ENCODE measurements at regions not wholly inside any gene's neighbourhood (a gene's known extent, or its start where the extent isn't known, plus 50 kb on each side); places are given as distances from the start of the nearest gene placed in this dataset.

DNA sequence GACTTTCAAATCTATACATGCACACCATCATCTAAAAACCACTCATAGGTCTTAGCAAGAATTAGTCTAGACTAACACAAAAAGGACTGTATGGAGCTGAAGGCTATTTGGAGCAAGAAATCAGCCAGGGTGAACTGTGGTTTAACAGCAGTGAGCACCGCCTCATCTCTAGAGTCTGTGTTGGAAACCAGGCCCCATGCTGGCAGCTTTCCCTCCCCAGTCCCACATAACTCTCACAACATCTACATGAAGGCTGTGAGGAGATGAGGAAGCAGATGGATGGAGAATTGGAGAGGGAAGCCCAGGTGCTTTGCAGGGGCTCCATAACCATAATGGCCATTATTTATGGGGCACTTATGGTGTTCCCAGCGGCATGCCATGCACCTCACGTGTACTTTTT, 133.2 kb upstream of the TOPAZ1 start:
- H3K4me3 ChIP-seq (ENCODE audit: low read length), result no peak overlapping the region
- ATAC-seq, result no peak
- TF ChIP-seq, protein P1, sequence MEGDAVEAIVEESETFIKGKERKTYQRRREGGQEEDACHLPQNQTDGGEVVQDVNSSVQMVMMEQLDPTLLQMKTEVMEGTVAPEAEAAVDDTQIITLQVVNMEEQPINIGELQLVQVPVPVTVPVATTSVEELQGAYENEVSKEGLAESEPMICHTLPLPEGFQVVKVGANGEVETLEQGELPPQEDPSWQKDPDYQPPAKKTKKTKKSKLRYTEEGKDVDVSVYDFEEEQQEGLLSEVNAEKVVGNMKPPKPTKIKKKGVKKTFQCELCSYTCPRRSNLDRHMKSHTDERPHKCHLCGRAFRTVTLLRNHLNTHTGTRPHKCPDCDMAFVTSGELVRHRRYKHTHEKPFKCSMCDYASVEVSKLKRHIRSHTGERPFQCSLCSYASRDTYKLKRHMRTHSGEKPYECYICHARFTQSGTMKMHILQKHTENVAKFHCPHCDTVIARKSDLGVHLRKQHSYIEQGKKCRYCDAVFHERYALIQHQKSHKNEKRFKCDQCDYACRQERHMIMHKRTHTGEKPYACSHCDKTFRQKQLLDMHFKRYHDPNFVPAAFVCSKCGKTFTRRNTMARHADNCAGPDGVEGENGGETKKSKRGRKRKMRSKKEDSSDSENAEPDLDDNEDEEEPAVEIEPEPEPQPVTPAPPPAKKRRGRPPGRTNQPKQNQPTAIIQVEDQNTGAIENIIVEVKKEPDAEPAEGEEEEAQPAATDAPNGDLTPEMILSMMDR (IDR thresholded peaks at IDR 0.05), result no peak
- H3K27me3 Mint-ChIP-seq (ENCODE audit: low read depth in 2 of 2), result peaks cover 4 to 9% of the 10 kb centered on the region in 2 donors
- no peak overlapping the region for H3K4me3 Mint-ChIP-seq
- no peaks in the 10 kb centered on the region for H3K4me1 ChIP-seq (ENCODE audit: control insufficient read depth, insufficient read depth, low read length)
- H3K36me3 Mint-ChIP-seq, result no peaks in the 10 kb centered on the region
- no peak overlapping the region for H3K27ac Mint-ChIP-seq
- intact Hi-C loops (cut with micrococcal nuclease), result no loop called here
- H3K9me3 ChIP-seq (ENCODE audit: control insufficient read depth, insufficient read depth, low read length), result no peaks in the 10 kb centered on the region
- H3K27ac ChIP-seq (ENCODE audit: low read length), result no peak overlapping the region
- H3K27me3 ChIP-seq (ENCODE audit: control insufficient read depth, insufficient read depth, low read length), result no peaks in the 10 kb centered on the region
- H3K9me3 Mint-ChIP-seq, result no peaks in the 10 kb centered on the region
- 93% methylated on average over 2 of the region's 3 CpGs for WGBS (ENCODE audit: insufficient coverage)
- no peaks in the 10 kb centered on the region for H3K4me1 Mint-ChIP-seq
- H3K36me3 ChIP-seq (ENCODE audit: control insufficient read depth, insufficient read depth, low read length), result no peaks in the 10 kb centered on the region
- DNase-seq, result no peak

DNA sequence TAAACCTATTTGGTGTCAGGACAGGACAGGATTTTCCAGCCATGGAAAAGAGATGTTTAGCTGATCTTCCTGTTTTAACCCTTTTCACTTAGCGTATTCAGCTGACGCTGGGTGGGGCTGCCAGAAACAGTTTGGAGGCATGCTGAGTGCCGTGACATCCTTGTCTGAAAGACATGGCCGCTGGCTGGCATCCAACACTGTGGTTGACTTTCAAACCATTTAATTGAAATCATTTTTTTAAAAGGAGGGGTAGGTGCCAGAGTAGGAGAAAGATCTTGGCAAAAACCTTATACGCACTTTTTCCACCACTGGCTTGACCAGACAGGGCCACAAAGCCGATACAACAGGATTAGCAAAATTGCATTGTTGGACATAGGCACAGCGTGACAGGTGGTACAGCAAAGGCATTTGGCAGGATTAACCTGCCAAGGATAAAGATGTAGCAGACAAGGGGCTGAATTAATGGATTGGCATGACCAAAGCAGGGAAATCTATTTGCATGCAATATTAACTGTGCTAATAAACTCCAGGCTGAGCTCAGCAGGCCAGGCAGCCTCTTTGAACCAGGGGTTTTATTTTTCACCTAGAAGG, 131.8 kb upstream of the TOPAZ1 start:
- TF ChIP-seq, protein P1 (IDR thresholded peaks at IDR 0.05), result no peak
- H3K27ac Mint-ChIP-seq, result no peak overlapping the region
- Histone ChIP-seq H3K27ac (ENCODE audit: low read length) (no peak overlapping the region), H3K4me3 (ENCODE audit: low read length) (no peak overlapping the region), H3K36me3 (ENCODE audit: control insufficient read depth, insufficient read depth, low read length) (no peaks in the 10 kb centered on the region), H3K27me3 (ENCODE audit: control insufficient read depth, insufficient read depth, low read length) (no peaks in the 10 kb centered on the region), H3K4me1 (ENCODE audit: control insufficient read depth, insufficient read depth, low read length) (no peaks in the 10 kb centered on the region), H3K9me3 (ENCODE audit: control insufficient read depth, insufficient read depth, low read length) (no peaks in the 10 kb centered on the region)
- no peaks in the 10 kb centered on the region for H3K36me3 Mint-ChIP-seq
- peaks cover 6 to 9% of the 10 kb centered on the region in 2 donors for H3K27me3 Mint-ChIP-seq (ENCODE audit: low read depth in 2 of 2)
- ATAC-seq (no peak), DNase-seq (no peak)
- 87% methylated on average over 7 of the region's 7 CpGs for WGBS (ENCODE audit: insufficient coverage)
- H3K4me3 Mint-ChIP-seq, result no peak overlapping the region
- H3K4me1 Mint-ChIP-seq, result no peaks in the 10 kb centered on the region
- intact Hi-C loops (cut with micrococcal nuclease), result loop anchor here (10.0 kb wide), 1 partner anchor 565 kb away; no protein-coding TSS in a partner anchor
- H3K9me3 Mint-ChIP-seq, result no peaks in the 10 kb centered on the region

DNA sequence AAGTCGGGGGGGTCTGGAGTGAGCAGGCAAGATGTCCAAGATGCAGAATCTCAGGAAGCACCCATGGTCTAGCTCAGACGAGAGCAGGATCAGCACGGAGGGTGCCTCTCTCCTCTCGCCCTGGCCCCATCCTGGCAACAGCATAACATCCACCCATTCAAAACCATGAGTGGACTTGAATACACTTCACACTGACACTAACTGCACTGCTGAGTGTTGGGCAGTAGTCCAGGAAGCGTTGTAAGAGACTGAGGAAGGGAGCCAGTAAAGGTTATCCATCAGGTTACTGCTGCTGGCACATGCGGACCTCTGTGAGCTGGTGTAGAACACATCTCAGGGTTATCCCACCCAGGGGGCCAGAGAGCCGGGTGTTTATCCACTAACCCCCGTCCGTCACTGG, 131.0 kb upstream of the TOPAZ1 start:
- intact Hi-C loops (cut with micrococcal nuclease), result loop anchor here (10.0 kb wide), 1 partner anchor 566 kb away; no protein-coding TSS in a partner anchor
- H3K4me3 Mint-ChIP-seq, result no peak overlapping the region
- no peak overlapping the region for H3K27ac Mint-ChIP-seq
- no peak for ATAC-seq
- TF ChIP-seq, protein P1 (IDR thresholded peaks at IDR 0.05), result no peak
- no peak for DNase-seq
- Histone ChIP-seq H3K27me3 (ENCODE audit: control insufficient read depth, insufficient read depth, low read length) (no peaks in the 10 kb centered on the region), H3K4me3 (ENCODE audit: low read length) (no peak overlapping the region), H3K4me1 (ENCODE audit: control insufficient read depth, insufficient read depth, low read length) (no peaks in the 10 kb centered on the region), H3K36me3 (ENCODE audit: control insufficient read depth, insufficient read depth, low read length) (no peaks in the 10 kb centered on the region), H3K27ac (ENCODE audit: low read length) (no peak overlapping the region), H3K9me3 (ENCODE audit: control insufficient read depth, insufficient read depth, low read length) (no peaks in the 10 kb centered on the region)
- no peaks in the 10 kb centered on the region for H3K4me1 Mint-ChIP-seq
- no peaks in the 10 kb centered on the region for H3K36me3 Mint-ChIP-seq
- WGBS (ENCODE audit: insufficient coverage), result 89% methylated on average over 9 of the region's 9 CpGs
- peaks cover 6 to 9% of the 10 kb centered on the region in 2 donors for H3K27me3 Mint-ChIP-seq (ENCODE audit: low read depth in 2 of 2)
- H3K9me3 Mint-ChIP-seq, result no peaks in the 10 kb centered on the region

DNA sequence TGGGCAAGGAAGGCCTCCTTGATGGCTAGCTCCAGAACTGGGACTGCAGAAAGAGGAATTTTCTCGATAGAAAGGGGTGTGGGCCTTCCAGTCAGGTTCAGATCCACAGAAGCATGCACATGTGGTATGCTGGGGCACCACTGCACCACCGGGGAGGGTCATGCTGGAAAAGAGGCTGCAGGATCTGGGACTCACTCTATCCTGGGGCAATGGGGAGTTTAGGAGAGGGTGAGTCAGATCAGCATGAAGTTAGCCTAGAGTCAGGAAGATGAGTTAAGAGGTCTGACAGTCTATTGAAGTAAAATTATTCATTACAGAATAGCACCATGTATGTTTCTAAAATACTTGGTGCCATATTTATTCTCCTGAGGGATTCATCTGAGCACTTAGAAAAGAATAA, 130.2 kb upstream of the TOPAZ1 start:
- Mint-ChIP-seq H3K9me3 (no peaks in the 10 kb centered on the region), H3K27ac (no peak overlapping the region), H3K27me3 (ENCODE audit: low read depth in 2 of 2) (peaks cover 11 to 16% of the 10 kb centered on the region in 2 donors), H3K4me1 (no peaks in the 10 kb centered on the region), H3K4me3 (no peak overlapping the region), H3K36me3 (no peaks in the 10 kb centered on the region)
- no peaks in the 10 kb centered on the region for H3K4me1 ChIP-seq (ENCODE audit: control insufficient read depth, insufficient read depth, low read length)
- H3K27ac ChIP-seq (ENCODE audit: low read length), result no peak overlapping the region
- no peak overlapping the region for H3K4me3 ChIP-seq (ENCODE audit: low read length)
- no peaks in the 10 kb centered on the region for H3K9me3 ChIP-seq (ENCODE audit: control insufficient read depth, insufficient read depth, low read length)
- ATAC-seq (no peak), DNase-seq (no peak)
- TF ChIP-seq, protein P1 (IDR thresholded peaks at IDR 0.05), result no peak
- WGBS (ENCODE audit: insufficient coverage), result 88% methylated on average over 2 of the region's 2 CpGs
- no peaks in the 10 kb centered on the region for H3K27me3 ChIP-seq (ENCODE audit: control insufficient read depth, insufficient read depth, low read length)
- intact Hi-C loops (cut with micrococcal nuclease), result loop anchor here (10.0 kb wide), 1 partner anchor 567 kb away; no protein-coding TSS in a partner anchor
- H3K36me3 ChIP-seq (ENCODE audit: control insufficient read depth, insufficient read depth, low read length), result no peaks in the 10 kb centered on the region
